ENCODE measurements at regions not wholly inside any gene's neighbourhood (a gene's known extent, or its start where the extent isn't known, plus 50 kb on each side); places are given as distances from the start of the nearest gene placed in this dataset.

GRCh38 chr2:155703917-155704316 is 628.6 kb downstream of the NR4A2 start:
- TF ChIP-seq CTCF (conservative IDR thresholded peaks at IDR 0.05) (no peak), ZFX (IDR thresholded peaks at IDR 0.05) (no peak)

All from C4-2B (cell line).